ENCODE measurements at regions not wholly inside any gene's neighbourhood (a gene's known extent, or its start where the extent isn't known, plus 50 kb on each side); places are given as distances from the start of the nearest gene placed in this dataset.

- WGBS, 2 donors: 91% methylated on average over 9 of the region's 9 CpGs
- peak in 1 of 2 donors; percentile 10 for ATAC-seq (ENCODE audit: low FRiP score in 2 of 2)
These were observed 367.5 kb downstream of the SLITRK6 start for GRCh38 chr13:85431720-85432119.

DNA sequence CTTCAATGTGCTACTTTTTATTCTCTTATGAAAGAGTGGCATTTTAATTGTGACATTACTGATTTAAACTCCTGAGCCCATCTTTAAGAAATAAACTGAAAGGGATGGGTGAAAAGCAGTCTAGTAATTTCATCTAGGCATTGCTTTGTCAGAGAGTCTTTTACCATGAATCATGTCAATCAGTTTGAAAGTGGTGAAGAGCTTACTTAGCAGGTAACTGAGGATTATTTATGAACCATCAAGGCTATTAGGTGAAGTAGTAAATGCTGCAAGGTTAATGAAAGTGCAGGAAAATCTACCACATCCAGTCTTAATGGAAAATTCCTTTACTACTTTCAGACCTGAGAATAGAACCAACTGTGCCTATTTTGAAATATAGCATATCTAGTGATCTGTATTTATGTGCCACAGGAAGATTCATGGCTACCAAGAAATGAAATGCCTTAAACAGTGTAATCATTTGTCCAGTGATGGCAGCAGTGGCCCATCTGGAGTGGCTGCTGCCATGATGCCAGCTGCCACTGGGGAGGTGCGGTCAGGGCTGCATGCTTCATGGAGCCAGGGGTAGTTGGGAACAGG, 368.9 kb downstream of the SLITRK6 start:
- Histone ChIP-seq H3K4me3 (no peak overlapping the region), H3K9me3 (no peaks in the 10 kb centered on the region), H3K27me3 (no peaks in the 10 kb centered on the region), H3K27ac (no peak overlapping the region), H3K4me1 (no peaks in the 10 kb centered on the region), H3K36me3 (no peaks in the 10 kb centered on the region)
- no peak for DNase-seq
- ATAC-seq (ENCODE audit: low FRiP score in 2 of 2): no peak
- TF ChIP-seq POLR2A (IDR thresholded peaks at IDR 0.05) (no peak), POLR2AphosphoS5 (IDR thresholded peaks at IDR 0.05) (no peak), EP300 (IDR thresholded peaks at IDR 0.05) (no peak), CTCF (IDR thresholded peaks at IDR 0.05) (no peak)
- 100% methylated on average over 1 of the region's 1 CpG; no CpG with 5 or more reads in 1 of the 2 donors for whole genome bisulfite sequencing, 2 donors

More at GRCh38 chr13:85431720-85432119, 367.5 kb downstream of the SLITRK6 start:
- no peaks in the 10 kb centered on the region for H3K9me3 ChIP-seq
- peak in 1 of 2 donors; percentile 13 for DNase-seq
- no peaks in the 10 kb centered on the region for H3K36me3 ChIP-seq
- H3K4me1 ChIP-seq: no peaks in the 10 kb centered on the region
- TF ChIP-seq CTCF (IDR thresholded peaks at IDR 0.05) (no peak), POLR2AphosphoS5 (IDR thresholded peaks at IDR 0.05) (no peak), POLR2A (IDR thresholded peaks at IDR 0.05) (no peak), EP300 (IDR thresholded peaks at IDR 0.05) (no peak)
- H3K4me3 ChIP-seq: no peak overlapping the region
- H3K27ac ChIP-seq: no peak overlapping the region
- no peaks in the 10 kb centered on the region for H3K27me3 ChIP-seq

- TF ChIP-seq POLR2A (IDR thresholded peaks at IDR 0.05) (no peak), EP300 (IDR thresholded peaks at IDR 0.05) (no peak), CTCF (IDR thresholded peaks at IDR 0.05) (no peak), POLR2AphosphoS5 (IDR thresholded peaks at IDR 0.05) (no peak)
- ATAC-seq (ENCODE audit: low FRiP score in 2 of 2) (no peak), DNase-seq (no peak)
- Histone ChIP-seq H3K27ac (no peak overlapping the region), H3K27me3 (no peaks in the 10 kb centered on the region), H3K9me3 (no peaks in the 10 kb centered on the region), H3K4me3 (no peak overlapping the region), H3K36me3 (no peaks in the 10 kb centered on the region), H3K4me1 (no peaks in the 10 kb centered on the region)
These were observed 371.8 kb downstream of the SLITRK6 start for GRCh38 chr13:85427416-85427815.

DNA sequence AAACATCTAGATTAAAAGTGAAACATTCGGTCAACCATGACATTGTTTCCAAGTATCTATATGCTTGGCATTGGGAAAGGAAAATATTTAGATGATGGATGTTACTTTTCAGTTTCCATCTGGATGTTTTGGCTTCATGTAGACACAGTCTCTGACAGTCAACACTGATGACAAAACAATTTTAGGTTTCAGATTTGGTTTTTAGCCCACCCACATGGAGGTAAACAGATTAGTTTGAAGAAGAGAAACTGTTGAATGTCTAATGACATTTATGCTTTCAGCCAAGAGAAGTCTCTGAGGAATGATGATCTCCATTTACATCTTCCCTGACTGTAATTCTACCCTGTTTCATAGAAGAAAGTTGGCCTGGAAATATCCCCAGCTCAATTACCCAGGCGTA, 379.1 kb downstream of the SLITRK6 start:
- TF ChIP-seq EP300 (IDR thresholded peaks at IDR 0.05) (no peak), POLR2A (IDR thresholded peaks at IDR 0.05) (no peak), CTCF (IDR thresholded peaks at IDR 0.05) (no peak), POLR2AphosphoS5 (IDR thresholded peaks at IDR 0.05) (no peak)
- Histone ChIP-seq H3K4me1 (no peaks in the 10 kb centered on the region), H3K9me3 (no peaks in the 10 kb centered on the region), H3K4me3 (no peak overlapping the region), H3K27me3 (no peaks in the 10 kb centered on the region), H3K36me3 (no peaks in the 10 kb centered on the region), H3K27ac (no peak overlapping the region)
- ATAC-seq (ENCODE audit: low FRiP score in 2 of 2) (no peak), DNase-seq (no peak)
- WGBS, 2 donors: 78 to 85% methylated on average over 2 of the region's 2 CpGs

- no peak for DNase-seq
- no peak for TF ChIP-seq EP300 (IDR thresholded peaks at IDR 0.05)
- no peak overlapping the region for H3K27ac ChIP-seq
- H3K36me3 ChIP-seq: no peaks in the 10 kb centered on the region
- no peaks in the 10 kb centered on the region for H3K9me3 ChIP-seq
- no peak overlapping the region for H3K4me3 ChIP-seq
- H3K27me3 ChIP-seq: no peaks in the 10 kb centered on the region
- 93 to 97% methylated on average over 1 of the region's 1 CpG for WGBS, 2 donors
- no peaks in the 10 kb centered on the region for H3K4me1 ChIP-seq
- ATAC-seq (ENCODE audit: low FRiP score in 2 of 2): no peak
These were observed 379.6 kb downstream of the SLITRK6 start for GRCh38 chr13:85419611-85420010.

All from upper lobe of left lung (tissue), 6 donors.